ENCODE measurements at regions not wholly inside any gene's neighbourhood (a gene's known extent, or its start where the extent isn't known, plus 50 kb on each side); places are given as distances from the start of the nearest gene placed in this dataset.
"Not testable (repeated sequence)": the region's sequence is repeated elsewhere in the genome, so short reads cannot be mapped to it uniquely, and the experiment has no call there.

- no peak for TF ChIP-seq CTCF (IDR thresholded peaks at IDR 0.05; ENCODE audit: low read depth, low read length, poor library complexity, severe bottlenecking)
- TF ChIP-seq EZH2phosphoT487 (IDR thresholded peaks at IDR 0.05; ENCODE audit: borderline replicate concordance, low read length): no peak
- Histone ChIP-seq H3K4me1 (ENCODE audit: control insufficient read depth, low read length) (peaks cover 7% of the 10 kb centered on the region), H3K27me3 (ENCODE audit: control insufficient read depth, low read length) (peaks cover 62% of the 10 kb centered on the region), H3K27ac (ENCODE audit: low read depth, low read length) (no peak overlapping the region), H3K36me3 (ENCODE audit: control insufficient read depth, low read length) (no peaks in the 10 kb centered on the region), H3F3A (ENCODE audit: control insufficient read depth, insufficient read depth) (no peaks in the 10 kb centered on the region), H3K79me2 (ENCODE audit: control insufficient read depth, low read length) (no peaks in the 10 kb centered on the region), H4K20me1 (ENCODE audit: control insufficient read depth, insufficient read depth, low read depth, low read length) (no peaks in the 10 kb centered on the region), H3K9me2 (replicated peaks; ENCODE audit: control insufficient read depth, low read length) (no peaks in the 10 kb centered on the region), H3K4me2 (ENCODE audit: low read length) (no peak overlapping the region), H3K4me3 (ENCODE audit: low read length) (no peak overlapping the region), H3K9me3 (ENCODE audit: control insufficient read depth, insufficient read depth, low read length) (no peaks in the 10 kb centered on the region)
Measured at GRCh38 chr7:39827571-39827970, 122.5 kb upstream of the CDK13 start.

DNA sequence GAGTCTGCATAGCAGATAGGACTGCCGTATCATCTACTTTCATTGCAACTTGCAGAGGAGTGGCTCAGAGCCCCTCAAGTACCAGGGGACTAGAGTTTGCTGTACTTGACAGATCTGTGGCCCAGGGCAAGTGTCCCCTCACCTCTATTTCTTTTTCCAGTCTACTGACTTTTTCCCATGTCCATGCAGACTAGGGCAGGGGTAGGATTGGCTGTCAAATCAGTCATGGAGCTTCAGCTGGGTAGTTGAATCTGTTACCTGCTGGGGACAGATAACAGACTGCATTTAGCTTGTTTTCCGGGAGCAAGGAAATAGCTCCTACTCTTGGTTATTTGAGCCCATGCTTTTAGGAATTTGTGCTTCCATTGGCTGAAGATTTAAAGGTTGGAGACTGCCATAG is 121.0 kb upstream of the CDK13 start:
- Histone ChIP-seq H3K36me3 (ENCODE audit: control insufficient read depth, low read length) (no peaks in the 10 kb centered on the region), H3F3A (ENCODE audit: control insufficient read depth, insufficient read depth) (no peaks in the 10 kb centered on the region), H3K9me3 (ENCODE audit: control insufficient read depth, insufficient read depth, low read length) (no peaks in the 10 kb centered on the region), H3K79me2 (ENCODE audit: control insufficient read depth, low read length) (no peaks in the 10 kb centered on the region), H3K4me1 (ENCODE audit: control insufficient read depth, low read length) (peaks cover 7% of the 10 kb centered on the region), H3K27me3 (ENCODE audit: control insufficient read depth, low read length) (peaks cover 62% of the 10 kb centered on the region), H3K9me2 (replicated peaks; ENCODE audit: control insufficient read depth, low read length) (no peaks in the 10 kb centered on the region), H4K20me1 (ENCODE audit: control insufficient read depth, insufficient read depth, low read depth, low read length) (no peaks in the 10 kb centered on the region), H3K27ac (ENCODE audit: low read depth, low read length) (no peak overlapping the region), H3K4me3 (ENCODE audit: low read length) (no peak overlapping the region), H3K4me2 (ENCODE audit: low read length) (no peak overlapping the region)
- no peak for TF ChIP-seq EZH2phosphoT487 (IDR thresholded peaks at IDR 0.05; ENCODE audit: borderline replicate concordance, low read length)
- TF ChIP-seq CTCF (IDR thresholded peaks at IDR 0.05; ENCODE audit: low read depth, low read length, poor library complexity, severe bottlenecking): no peak

DNA sequence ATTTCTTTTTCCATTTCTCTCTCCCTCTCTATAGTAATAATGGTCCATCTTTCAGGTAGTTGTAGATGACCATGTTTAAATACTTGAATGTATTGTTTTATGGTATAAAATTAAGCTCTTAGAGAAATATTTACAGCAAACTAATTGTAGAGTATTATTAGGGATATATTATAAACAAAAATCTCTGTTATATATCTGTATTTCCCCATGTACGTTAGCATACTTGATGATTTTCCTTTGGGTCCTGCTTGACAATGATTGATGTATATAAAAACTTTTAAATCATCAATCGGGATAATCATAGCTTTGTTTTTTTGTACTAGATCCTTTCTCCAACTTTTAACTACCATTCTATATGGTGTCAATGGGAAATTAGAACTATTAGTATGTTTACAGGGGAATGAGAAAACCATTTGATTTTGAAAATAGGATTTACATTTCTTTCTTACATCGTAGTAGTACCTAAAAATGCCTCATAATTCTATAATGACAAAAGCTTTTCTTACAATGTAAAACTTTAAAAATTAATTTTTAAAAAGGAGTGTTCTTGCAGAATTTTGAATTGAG is 117.5 kb upstream of the CDK13 start:
- no peaks in the 10 kb centered on the region for H3K4me1 ChIP-seq (ENCODE audit: control insufficient read depth, low read length)
- no peak overlapping the region for H3K4me2 ChIP-seq (ENCODE audit: low read length)
- no peaks in the 10 kb centered on the region for H3K79me2 ChIP-seq (ENCODE audit: control insufficient read depth, low read length)
- H3K27me3 ChIP-seq (ENCODE audit: control insufficient read depth, low read length): peaks cover 54% of the 10 kb centered on the region
- no peaks in the 10 kb centered on the region for H4K20me1 ChIP-seq (ENCODE audit: control insufficient read depth, insufficient read depth, low read depth, low read length)
- no peaks in the 10 kb centered on the region for H3F3A ChIP-seq (ENCODE audit: control insufficient read depth, insufficient read depth)
- no peaks in the 10 kb centered on the region for H3K9me2 ChIP-seq (replicated peaks; ENCODE audit: control insufficient read depth, low read length)
- H3K4me3 ChIP-seq (ENCODE audit: low read length): no peak overlapping the region
- H3K9me3 ChIP-seq (ENCODE audit: control insufficient read depth, insufficient read depth, low read length): no peaks in the 10 kb centered on the region
- H3K36me3 ChIP-seq (ENCODE audit: control insufficient read depth, low read length): no peaks in the 10 kb centered on the region
- H3K27ac ChIP-seq (ENCODE audit: low read depth, low read length): no peak overlapping the region
- TF ChIP-seq EZH2phosphoT487 (IDR thresholded peaks at IDR 0.05; ENCODE audit: borderline replicate concordance, low read length) (0 out of 2 replicates have a peak, but pooled peaks have one; percentile 12), CTCF (IDR thresholded peaks at IDR 0.05; ENCODE audit: low read depth, low read length, poor library complexity, severe bottlenecking) (no peak)

GRCh38 chr7:39833180-39833799 is 116.8 kb upstream of the CDK13 start:
- not testable (repeated sequence) for H3K4me1 ChIP-seq (ENCODE audit: control insufficient read depth, low read length); H3K27ac ChIP-seq (ENCODE audit: low read depth, low read length); H3F3A ChIP-seq (ENCODE audit: control insufficient read depth, insufficient read depth); H3K9me2 ChIP-seq (replicated peaks; ENCODE audit: control insufficient read depth, low read length); H3K4me2 ChIP-seq (ENCODE audit: low read length); H4K20me1 ChIP-seq (ENCODE audit: control insufficient read depth, insufficient read depth, low read depth, low read length); H3K36me3 ChIP-seq (ENCODE audit: control insufficient read depth, low read length); H3K9me3 ChIP-seq (ENCODE audit: control insufficient read depth, insufficient read depth, low read length); H3K4me3 ChIP-seq (ENCODE audit: low read length); H3K79me2 ChIP-seq (ENCODE audit: control insufficient read depth, low read length)
- peaks cover 57% of the 10 kb centered on the region for H3K27me3 ChIP-seq (ENCODE audit: control insufficient read depth, low read length)

GRCh38 chr7:39833865-39834634 is 116.0 kb upstream of the CDK13 start:
- not testable (repeated sequence) for H3K27ac ChIP-seq (ENCODE audit: low read depth, low read length); H3K9me2 ChIP-seq (replicated peaks; ENCODE audit: control insufficient read depth, low read length); H3F3A ChIP-seq (ENCODE audit: control insufficient read depth, insufficient read depth); H3K4me3 ChIP-seq (ENCODE audit: low read length); H3K79me2 ChIP-seq (ENCODE audit: control insufficient read depth, low read length); H3K36me3 ChIP-seq (ENCODE audit: control insufficient read depth, low read length); H4K20me1 ChIP-seq (ENCODE audit: control insufficient read depth, insufficient read depth, low read depth, low read length); H3K4me1 ChIP-seq (ENCODE audit: control insufficient read depth, low read length); H3K4me2 ChIP-seq (ENCODE audit: low read length); H3K9me3 ChIP-seq (ENCODE audit: control insufficient read depth, insufficient read depth, low read length)
- H3K27me3 ChIP-seq (ENCODE audit: control insufficient read depth, low read length): peaks cover 52% of the 10 kb centered on the region
